SK-N-MC (cell line): ENCODE measurements at regions not wholly inside any gene's neighbourhood (a gene's known extent, or its start where the extent isn't known, plus 50 kb on each side); places are given as distances from the start of the nearest gene placed in this dataset.

Source experiments
- EZH2 ChIP-seq: fragments of 200-600 bp; sonication (generic); IDR thresholded peaks from one replicate; pipeline ENCODE4 v1.6.1; 2017; ENCODE audit warnings: antibody characterized with exemption
- POLR2AphosphoS5 ChIP-seq: IDR thresholded peaks from 2 replicates; pipeline ENCODE4 v1.6.1; 2012; ENCODE audit warnings: mild to moderate bottlenecking, low read depth, low read length, borderline replicate concordance

DNA sequence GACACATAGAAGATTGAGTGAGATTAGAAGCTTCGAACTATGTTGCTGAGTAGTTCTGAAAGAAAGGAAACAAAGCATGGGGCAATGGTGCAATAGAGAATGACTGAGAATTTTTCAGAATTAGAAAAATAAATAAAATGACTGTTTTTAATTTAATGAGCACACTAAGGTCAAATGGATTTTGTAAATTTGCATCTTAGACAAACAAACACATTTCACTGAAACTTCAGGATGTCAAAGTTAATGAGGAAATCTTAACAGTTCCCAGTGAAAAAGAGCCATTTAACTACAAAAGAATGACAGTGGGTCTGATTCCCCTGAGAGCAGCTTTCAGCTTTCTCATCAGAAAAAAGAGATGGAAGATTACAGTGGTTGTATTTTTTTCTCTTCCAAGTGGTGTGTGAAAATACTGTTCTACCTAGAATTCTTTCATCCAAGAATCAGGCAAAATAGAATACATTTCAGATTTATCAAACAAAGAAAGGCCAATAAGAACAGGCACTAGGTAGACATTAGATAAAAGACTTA lies 591.9 kb downstream of the SEMA5A start:
- no peak for TF ChIP-seq EZH2
- no peak for TF ChIP-seq POLR2AphosphoS5
